ENCODE measurements at regions not wholly inside any gene's neighbourhood (a gene's known extent, or its start where the extent isn't known, plus 50 kb on each side); places are given as distances from the start of the nearest gene placed in this dataset.

- DNase-seq (ENCODE audit: low spot score): no peak
Observed at GRCh38 chr1:172980971-172981370, 69.8 kb downstream of the TNFSF18 start.

All from germinal center (tissue), 1 donor.